Smooth muscle cell (in vitro differentiated cells): ENCODE measurements at regions not wholly inside any gene's neighbourhood (a gene's known extent, or its start where the extent isn't known, plus 50 kb on each side); places are given as distances from the start of the nearest gene placed in this dataset.
"Not testable (repeated sequence)": the region's sequence is repeated elsewhere in the genome, so short reads cannot be mapped to it uniquely, and the experiment has no call there.

ENCODE experiments used
- DNase-seq: peaks from one replicate; lab custom pipeline; 2025; ENCODE audit not compliant: unreplicated experiment; lab: John Stamatoyannopoulos, UW
- H2AFZ ChIP-seq: fragments of 200-600 bp; sonication (generic); 2 replicates; pipeline ENCODE4 v1.6.0; 2016; ENCODE audit warnings: antibody characterized with exemption, low read depth, mild to moderate bottlenecking
- H3F3A ChIP-seq: fragments of 200-600 bp; sonication (generic); 2 replicates; pipeline ENCODE4 v1.6.0; 2017; ENCODE audit warnings: antibody characterized with exemption, low read depth
- H3K27ac ChIP-seq: fragments of 200-600 bp; sonication (generic); 2 replicates; pipeline ENCODE4 v1.5.1; 2016; ENCODE audit warnings: low read depth, mild to moderate bottlenecking
- H3K27me3 ChIP-seq: fragments of 200-600 bp; sonication (generic); 2 replicates; pipeline ENCODE4 v1.6.1; 2016; ENCODE audit warnings: low read depth, mild to moderate bottlenecking
- H3K36me3 ChIP-seq: fragments of 200-600 bp; sonication (generic); 2 replicates; pipeline ENCODE4 v1.5.1; 2016; ENCODE audit warnings: low read depth
- H3K4me1 ChIP-seq: fragments of 200-600 bp; sonication (generic); 2 replicates; pipeline ENCODE4 v1.5.1; 2016; ENCODE audit warnings: low read depth
- H3K4me2 ChIP-seq: fragments of 200-600 bp; sonication (generic); 2 replicates; pipeline ENCODE4 v1.6.0; 2016; ENCODE audit warnings: mild to moderate bottlenecking
- H3K4me3 ChIP-seq: fragments of 200-600 bp; sonication (generic); 2 replicates; pipeline ENCODE4 v1.5.1; 2016; ENCODE audit warnings: mild to moderate bottlenecking
- H3K79me2 ChIP-seq: fragments of 200-600 bp; sonication (generic); 2 replicates; pipeline ENCODE4 v1.6.0; 2016; ENCODE audit warnings: low read depth, mild to moderate bottlenecking
- H3K9ac ChIP-seq: fragments of 200-600 bp; sonication (generic); 2 replicates; pipeline ENCODE4 v1.6.0; 2016; ENCODE audit warnings: low read depth
- H3K9me3 ChIP-seq: fragments of 200-600 bp; sonication (generic); replicated peaks from 2 replicates; pipeline ENCODE4 v1.5.1; 2016; ENCODE audit warnings: low read depth
- H4K20me1 ChIP-seq: fragments of 200-600 bp; sonication (generic); 2 replicates; pipeline ENCODE4 v1.6.0; 2016; ENCODE audit warnings: low read depth
- CTCF ChIP-seq: fragments of 200-600 bp; sonication (generic); IDR thresholded peaks from 2 replicates; pipeline ENCODE4 v1.5.1; 2017; ENCODE audit warnings: borderline replicate concordance, mild to moderate bottlenecking, antibody characterized with exemption; ENCODE audit not compliant: insufficient read depth, poor library complexity, severe bottlenecking
- WGBS: methylation state at CpG from one replicate; pipeline ENCODE4 v1.1.7; 2016; ENCODE audit warnings: low lambda C conversion rate; 5-methylcytosine and 5-hydroxymethylcytosine counted together

DNA sequence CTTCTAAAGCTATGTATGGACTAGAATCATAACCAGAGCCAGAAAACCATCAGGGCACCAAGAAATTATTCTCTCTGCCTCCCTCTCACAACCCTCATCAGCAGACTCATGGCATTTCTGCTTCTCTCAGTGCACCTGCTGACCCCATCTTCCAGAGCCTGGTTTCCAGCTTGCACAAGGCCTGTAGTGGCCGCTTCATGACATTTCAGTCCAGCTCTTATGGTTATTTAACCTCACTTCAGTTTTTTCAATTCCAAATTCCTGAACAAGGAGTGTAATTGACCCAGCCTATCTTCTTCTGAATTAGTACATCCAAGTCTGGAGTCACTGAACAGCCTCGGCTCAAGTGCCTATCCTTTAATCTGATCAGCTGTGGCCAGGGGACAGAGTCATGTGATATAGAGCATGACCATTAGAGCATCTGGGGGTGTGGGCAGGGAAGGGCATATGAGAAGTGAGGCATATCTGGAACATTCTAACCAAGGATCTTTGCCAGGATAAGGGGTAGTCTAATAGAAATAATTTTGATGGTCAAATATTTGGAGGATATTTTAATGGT is 97.2 kb upstream of the TMEM17 start:
- Histone ChIP-seq H3K4me3 (no peak overlapping the region), H3K36me3 (no peaks in the 10 kb centered on the region), H3K79me2 (no peaks in the 10 kb centered on the region), H2AFZ (no peak overlapping the region), H3F3A (no peaks in the 10 kb centered on the region), H3K27ac (no peak overlapping the region), H4K20me1 (no peaks in the 10 kb centered on the region), H3K27me3 (no peaks in the 10 kb centered on the region), H3K4me1 (no peaks in the 10 kb centered on the region), H3K9me3 (no peaks in the 10 kb centered on the region), H3K9ac (no peak overlapping the region), H3K4me2 (no peak overlapping the region)
- no peak for TF ChIP-seq CTCF
- WGBS = 90% methylated on average over 2 of the region's 2 CpGs
- no peak for DNase-seq

- not testable (repeated sequence) for H3K4me2 ChIP-seq, H3K9me3 ChIP-seq, H3K4me3 ChIP-seq, H3K27ac ChIP-seq, DNase-seq, H3K4me1 ChIP-seq, H3F3A ChIP-seq, H3K27me3 ChIP-seq, H3K36me3 ChIP-seq, H2AFZ ChIP-seq, H3K79me2 ChIP-seq, H3K9ac ChIP-seq, H4K20me1 ChIP-seq
- WGBS = 92% methylated on average over 6 of the region's 6 CpGs
These were observed 93.8 kb upstream of the TMEM17 start for GRCh38 chr2:62599674-62600410.

GRCh38 chr2:62597323-62597722 is 91.3 kb upstream of the TMEM17 start:
- Histone ChIP-seq H3K4me3 (no peak overlapping the region), H3K9me3 (no peaks in the 10 kb centered on the region), H3F3A (no peaks in the 10 kb centered on the region), H2AFZ (no peak overlapping the region), H3K4me1 (no peaks in the 10 kb centered on the region), H3K27ac (no peak overlapping the region), H3K9ac (no peak overlapping the region), H3K4me2 (no peak overlapping the region), H3K36me3 (no peaks in the 10 kb centered on the region), H3K79me2 (no peaks in the 10 kb centered on the region), H4K20me1 (no peaks in the 10 kb centered on the region), H3K27me3 (no peaks in the 10 kb centered on the region)
- 58% methylated on average over 3 of the region's 3 CpGs for WGBS
- no peak for TF ChIP-seq CTCF
- no peak for DNase-seq

DNA sequence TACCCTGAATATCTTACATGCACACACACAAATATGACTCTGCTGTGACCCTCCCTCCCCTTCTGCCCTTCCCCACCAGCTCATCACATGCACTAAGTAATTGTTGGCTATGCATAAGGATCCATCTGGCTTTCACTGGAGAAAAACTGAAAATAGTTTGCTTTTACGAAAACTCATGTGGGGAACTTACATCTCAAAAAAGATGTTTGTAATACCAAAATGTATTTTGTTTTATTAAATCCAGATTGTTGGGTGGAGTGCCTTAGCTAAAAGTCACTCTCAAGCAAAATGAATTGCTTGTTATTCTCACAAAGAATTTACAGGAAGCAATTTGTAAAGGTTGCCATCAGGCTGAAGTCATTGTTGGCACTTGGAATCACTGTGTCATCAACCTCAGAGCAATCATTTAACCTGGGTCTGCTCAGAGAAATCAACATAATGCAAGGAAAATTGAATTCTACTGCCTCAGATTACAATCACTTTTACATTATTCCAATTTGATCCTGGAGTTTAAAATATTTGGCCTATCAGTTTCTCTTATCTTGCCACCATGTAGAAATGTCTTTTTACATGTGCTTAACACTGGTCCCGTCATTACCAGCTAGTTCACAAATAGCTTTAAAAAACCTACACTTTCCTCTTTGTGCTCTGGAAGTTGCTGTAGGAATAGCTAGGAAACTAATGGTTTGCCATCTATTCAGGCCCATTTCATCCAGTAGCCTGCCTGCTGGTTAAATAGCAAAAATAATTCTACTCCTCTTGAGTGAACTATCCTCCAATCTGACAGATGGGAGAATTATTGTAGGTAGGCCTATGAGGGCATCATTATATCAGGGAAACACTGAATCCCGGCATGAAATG is 90.3 kb upstream of the TMEM17 start:
- Histone ChIP-seq H3K36me3 (no peaks in the 10 kb centered on the region), H3K4me1 (no peaks in the 10 kb centered on the region), H3K9ac (no peak overlapping the region), H3K27me3 (no peaks in the 10 kb centered on the region), H3K4me2 (no peak overlapping the region), H2AFZ (no peak overlapping the region), H3F3A (no peaks in the 10 kb centered on the region), H3K9me3 (no peaks in the 10 kb centered on the region), H3K4me3 (no peak overlapping the region), H3K79me2 (no peaks in the 10 kb centered on the region), H3K27ac (no peak overlapping the region), H4K20me1 (no peaks in the 10 kb centered on the region)
- TF ChIP-seq CTCF = no peak
- WGBS = 91% methylated on average over 3 of the region's 3 CpGs
- DNase-seq = no peak
